Left colon (tissue), 2 donors: ENCODE measurements at regions not wholly inside any gene's neighbourhood (a gene's known extent, or its start where the extent isn't known, plus 50 kb on each side); places are given as distances from the start of the nearest gene placed in this dataset.
"Not testable (repeated sequence)": the region's sequence is repeated elsewhere in the genome, so short reads cannot be mapped to it uniquely, and the experiment has no call there.

Experiments
- ATAC-seq: fragments of 200-7000 bp; cut with Tn5 transposase; one replicate; pipeline ENCODE4 v1.9.1; 2020; ENCODE audit warnings: mild to moderate bottlenecking, moderate library complexity
- DNase-seq, 2 donors: peaks; one replicate each; pipeline ENCODE4 v3.0.0-alpha.2; 2020
- intact Hi-C, 2 donors: fragments of 100-400 bp; cut with DNase I in 1 of 2; cut with micrococcal nuclease in 1 of 2; formaldehyde crosslinking; loops; one replicate each; pipeline versions ENCODE4 v1.11.2 to v1.14.0; 2022; cut with DNase I, micrococcal nuclease
- donor health status: DM: no; HTN: no; CAD: no.
- donor health status: DM: yes; HTN: yes; CAD: no.

- no peak for DNase-seq
- no peak for ATAC-seq
- intact Hi-C loops = no loop called here
These were observed 784.0 kb upstream of the TMEM132C start for GRCh38 chr12:127482950-127483349.

DNA sequence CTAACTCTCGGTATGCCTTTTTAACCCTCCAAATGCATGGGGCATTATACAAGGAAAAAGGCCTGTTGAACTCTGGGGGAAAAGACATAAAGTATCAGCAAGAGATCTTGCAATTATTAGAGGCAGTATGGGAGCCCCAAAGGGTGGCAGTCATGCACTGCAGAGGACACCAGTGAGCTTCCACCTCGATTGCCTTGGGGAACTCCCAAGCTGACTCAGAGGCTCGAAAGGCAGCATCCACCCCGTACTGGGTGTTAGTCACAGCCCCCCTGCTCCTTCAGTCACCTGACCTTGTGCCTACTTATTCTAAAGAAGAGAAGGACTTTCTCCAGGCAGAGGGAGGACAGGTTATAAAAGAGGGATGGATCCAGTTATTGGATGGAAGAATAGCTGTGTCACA lies 781.4 kb upstream of the TMEM132C start:
- DNase-seq = no peak
- intact Hi-C loops = no loop called here
- peak; percentile 50 for ATAC-seq

- DNase-seq (no peak), ATAC-seq (no peak)
- intact Hi-C loops = no loop called here
These were observed 779.9 kb upstream of the TMEM132C start for GRCh38 chr12:127487031-127487430.

- DNase-seq (peak; percentile 24 to 36), ATAC-seq (peak; percentile 73)
These were observed 777.9 kb upstream of the TMEM132C start for GRCh38 chr12:127489061-127489460.

DNA sequence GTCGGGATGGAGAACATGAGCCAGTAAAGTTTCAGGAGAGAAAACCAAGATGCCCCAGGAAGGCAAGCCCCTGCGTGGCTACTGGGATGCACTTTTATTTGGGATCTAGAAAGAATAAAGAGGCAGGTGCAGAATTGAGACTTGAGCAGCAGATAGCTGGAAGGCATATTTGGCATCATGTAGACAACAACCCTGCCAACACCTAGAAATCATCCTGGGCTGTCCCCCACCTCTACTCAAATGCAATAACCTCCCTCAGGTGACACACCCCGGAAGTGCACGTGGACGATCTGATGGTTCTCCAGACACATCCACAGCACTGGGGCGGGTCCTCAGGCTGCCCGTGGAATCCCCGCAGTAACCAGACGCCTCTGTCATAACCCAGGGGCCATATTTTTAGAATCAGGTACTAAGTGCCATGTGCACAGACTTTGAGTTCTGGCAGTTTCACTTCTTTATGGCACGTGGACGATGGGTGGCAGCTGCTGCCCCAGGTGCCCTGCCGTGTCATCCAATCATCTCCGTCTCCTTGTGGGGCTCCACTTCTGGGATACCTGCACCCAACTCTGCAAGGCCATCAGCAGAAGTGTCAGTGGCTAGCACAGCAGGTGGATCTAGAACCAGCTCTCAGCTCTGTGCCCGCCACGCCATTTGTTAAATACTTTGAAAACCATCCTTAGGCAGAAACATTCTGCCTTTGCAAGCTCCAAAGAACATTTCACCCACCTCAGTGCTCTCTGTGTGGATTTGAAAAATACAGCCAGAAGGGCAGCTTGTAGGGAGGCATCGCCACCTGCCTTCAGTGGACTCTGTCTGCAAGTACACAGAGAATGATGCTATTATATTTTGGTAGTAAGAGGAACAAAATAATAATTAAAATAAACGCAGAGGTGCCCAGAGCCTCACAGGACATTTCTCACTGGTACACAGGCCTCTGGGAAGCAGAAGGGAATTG lies 771.7 kb upstream of the TMEM132C start:
- intact Hi-C loops = no loop called here
- no peak for DNase-seq

More at GRCh38 chr12:127489061-127489460, 777.9 kb upstream of the TMEM132C start:
- intact Hi-C loops = no loop called here

GRCh38 chr12:127496255-127496654 lies 770.7 kb upstream of the TMEM132C start:
- intact Hi-C loops = no loop called here
- no peak for DNase-seq
- no peak for ATAC-seq

More for the DNA sequence above, 771.7 kb upstream of the TMEM132C start:
- no peak for ATAC-seq

DNA sequence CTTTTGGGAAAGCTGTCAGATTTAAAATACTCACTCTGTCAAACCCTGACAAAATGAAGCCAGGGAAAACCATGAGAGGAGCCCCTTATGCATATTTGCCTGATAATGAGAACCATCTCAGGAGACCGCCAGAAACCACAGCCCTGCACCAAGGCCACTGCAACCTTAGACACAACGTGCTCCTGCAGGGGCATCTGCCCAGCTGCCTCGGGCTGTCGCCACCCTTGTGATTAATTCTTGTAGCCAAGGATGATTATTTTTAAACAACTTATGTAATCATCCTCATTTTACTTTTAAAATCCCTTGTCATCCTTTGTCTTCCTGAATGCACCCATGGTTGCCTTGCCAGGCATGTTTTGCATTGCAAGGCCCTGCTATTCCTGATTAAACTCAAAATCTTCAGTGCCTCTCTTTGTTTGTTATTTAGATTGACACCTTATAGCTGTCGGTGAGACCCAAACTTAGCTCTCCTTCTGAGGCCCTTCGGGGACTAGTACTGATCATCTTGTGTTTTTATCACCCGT lies 766.4 kb upstream of the TMEM132C start:
- ATAC-seq = no peak
- DNase-seq = no peak
- intact Hi-C loops = no loop called here

- DNase-seq = no peak
These were observed 765.1 kb upstream of the TMEM132C start for GRCh38 chr12:127501916-127502315.

GRCh38 chr12:127503246-127503645 lies 763.7 kb upstream of the TMEM132C start:
- intact Hi-C loops = no loop called here
- DNase-seq = no peak
- no peak for ATAC-seq

More at GRCh38 chr12:127501916-127502315, 765.1 kb upstream of the TMEM132C start:
- no peak for ATAC-seq
- intact Hi-C loops = no loop called here

GRCh38 chr12:127503996-127504395 lies 763.0 kb upstream of the TMEM132C start:
- intact Hi-C loops, DNase-seq: not testable (repeated sequence)
- ATAC-seq = peak; percentile 52

DNA sequence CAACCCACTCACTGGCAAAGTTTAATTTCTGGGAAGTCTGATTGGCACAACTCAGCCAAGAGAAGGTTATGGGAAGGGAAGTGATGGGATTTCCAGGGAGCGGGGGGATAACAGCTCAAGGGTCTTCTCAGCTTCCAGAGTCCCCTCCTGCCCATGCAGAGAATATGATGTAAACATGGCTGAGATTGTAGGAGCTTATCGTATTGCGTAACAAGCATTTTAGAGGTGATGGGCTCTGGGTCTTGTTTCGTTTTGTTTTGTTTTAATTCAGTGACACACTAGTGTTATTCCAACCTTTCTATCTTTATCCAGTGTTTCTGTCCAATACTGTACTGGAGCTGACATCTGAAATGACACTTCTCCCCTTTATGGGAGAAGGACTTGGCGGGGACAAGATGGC lies 762.1 kb upstream of the TMEM132C start:
- ATAC-seq = no peak
- no peak for DNase-seq
- intact Hi-C loops = no loop called here

DNA sequence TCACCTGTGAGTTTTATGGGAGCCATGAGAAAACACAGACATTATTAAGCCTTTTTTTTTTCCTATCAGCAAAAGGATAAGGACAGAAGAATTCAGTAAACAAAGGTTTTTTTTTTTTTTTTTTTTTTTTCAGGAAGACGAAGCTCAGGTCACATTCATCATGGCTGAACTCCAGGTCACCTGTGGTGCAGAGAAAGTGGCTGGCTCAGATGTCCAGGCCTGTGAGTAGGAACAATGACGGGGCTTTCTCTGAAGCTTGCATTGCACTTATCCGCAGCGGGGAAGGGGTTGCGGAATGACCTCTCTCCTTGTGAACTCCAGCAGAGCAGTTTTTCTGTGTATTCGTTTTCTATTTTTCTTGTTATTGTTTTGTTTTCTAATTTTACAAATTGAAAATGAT lies 759.6 kb upstream of the TMEM132C start:
- intact Hi-C loops = no loop called here
- ATAC-seq (no peak), DNase-seq (no peak)

- no peak for ATAC-seq
- intact Hi-C loops = no loop called here
These were observed 757.7 kb upstream of the TMEM132C start for GRCh38 chr12:127509066-127509778.

GRCh38 chr12:127515941-127516340 lies 751.0 kb upstream of the TMEM132C start:
- no peak for DNase-seq
- intact Hi-C loops = no loop called here
- no peak for ATAC-seq

More at GRCh38 chr12:127509066-127509778, 757.7 kb upstream of the TMEM132C start:
- no peak for DNase-seq

DNA sequence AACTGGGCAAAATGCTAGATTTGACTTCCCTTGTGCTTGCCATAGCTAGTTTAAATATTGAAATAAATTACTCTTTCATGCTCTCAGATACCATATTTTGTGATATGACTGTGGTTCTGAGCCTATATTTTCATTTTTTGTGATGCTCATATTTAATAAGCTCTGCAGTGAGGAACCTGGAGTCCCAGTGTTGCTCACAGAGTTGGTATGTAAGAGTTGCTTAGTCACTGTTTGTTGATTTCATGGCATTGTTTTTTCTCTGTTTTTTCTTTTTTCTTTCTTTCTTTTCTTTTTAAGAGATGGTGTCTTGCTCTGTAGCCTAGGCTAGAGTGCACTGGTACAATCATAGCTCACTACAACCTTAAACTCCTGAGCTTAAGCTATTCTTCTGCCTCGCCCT lies 750.5 kb upstream of the TMEM132C start:
- no peak for ATAC-seq
- intact Hi-C loops = no loop called here
- DNase-seq = no peak

DNA sequence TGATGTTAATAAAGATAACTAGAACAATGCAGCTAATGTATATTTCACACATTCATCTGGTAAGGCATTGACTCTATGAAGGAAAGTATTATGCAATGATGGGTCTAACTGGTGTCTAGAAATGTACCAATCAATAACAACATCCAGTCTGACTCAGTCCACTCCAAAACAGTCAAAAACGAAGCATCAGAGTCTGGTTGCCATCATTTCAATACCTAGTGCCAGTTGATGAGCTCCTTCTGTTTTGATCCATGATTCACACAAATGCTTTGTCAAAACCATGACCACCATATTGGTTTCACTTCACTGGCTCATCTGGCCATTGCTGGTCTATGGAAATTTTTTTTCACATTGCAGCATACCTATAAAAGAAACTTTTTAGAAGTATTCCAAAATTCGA lies 747.2 kb upstream of the TMEM132C start:
- intact Hi-C loops = no loop called here
- no peak for DNase-seq
- no peak for ATAC-seq

DNA sequence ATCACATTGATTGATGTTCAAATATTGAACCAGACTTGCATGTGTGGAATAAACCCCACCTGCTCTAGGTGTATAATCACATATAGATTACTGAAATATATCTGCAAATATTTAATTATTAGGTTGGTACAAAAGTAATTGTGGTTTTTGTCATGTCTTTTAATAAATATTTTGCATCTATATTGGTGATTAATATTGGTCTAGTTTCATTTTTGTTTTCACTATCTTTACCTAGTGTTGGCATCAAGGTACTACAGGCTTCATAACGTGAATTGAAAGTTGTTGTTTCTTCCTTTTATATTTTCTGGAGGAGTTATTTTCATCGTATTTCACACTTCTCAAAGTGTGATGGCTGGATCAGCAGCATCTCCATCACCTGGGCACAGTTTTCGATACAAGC lies 740.0 kb upstream of the TMEM132C start:
- no peak for ATAC-seq
- intact Hi-C loops = no loop called here

GRCh38 chr12:127528551-127528950 lies 738.4 kb upstream of the TMEM132C start:
- ATAC-seq (no peak), DNase-seq (no peak)
- intact Hi-C loops = no loop called here

More for the DNA sequence above, 740.0 kb upstream of the TMEM132C start:
- no peak for DNase-seq

GRCh38 chr12:127531542-127531941 lies 735.4 kb upstream of the TMEM132C start:
- no peak for DNase-seq
- intact Hi-C loops = no loop called here
- no peak for ATAC-seq

- no peak for ATAC-seq
- intact Hi-C loops = no loop called here
- DNase-seq = no peak
These were observed 733.6 kb upstream of the TMEM132C start for GRCh38 chr12:127533353-127533752.
